K562 (cell line): ENCODE measurements at regions not wholly inside any gene's neighbourhood (a gene's known extent, or its start where the extent isn't known, plus 50 kb on each side); places are given as distances from the start of the nearest gene placed in this dataset.

Experiments used
- ADNP ChIP-seq: fragments of 200-800 bp; sonication (Bioruptor generic); IDR thresholded peaks from 2 replicates; pipeline ENCODE4 v1.6.1; 2016; ENCODE audit warnings: missing genetic modification characterization, missing compliant biosample characterization
- ATF7 ChIP-seq: fragments of 450-650 bp; IDR thresholded peaks from 2 replicates; pipeline ENCODE4 v1.7.1; 2014; ENCODE audit warnings: mild to moderate bottlenecking, moderate library complexity
- ELF1 ChIP-seq: fragments of 200-800 bp; sonication (Bioruptor generic); IDR thresholded peaks from 2 replicates; pipeline ENCODE4 v1.6.1; 2016; ENCODE audit warnings: missing genetic modification characterization, missing compliant biosample characterization
- FUS ChIP-seq: fragments of 200-400 bp; formaldehyde crosslinking; optimal IDR thresholded peaks from 2 replicates; pipeline ENCODE3; 2017; ENCODE audit warnings: low read depth, low read length
- GABPA ChIP-seq: fragments of 200-800 bp; sonication (Bioruptor generic); conservative IDR thresholded peaks from 2 replicates; pipeline ENCODE4 v1.6.1; 2016; ENCODE audit warnings: low read depth, missing genetic modification characterization, missing compliant biosample characterization
- HDAC2 ChIP-seq: fragments of 450-650 bp; IDR thresholded peaks from 2 replicates; pipeline ENCODE4 v1.6.1; 2016; ENCODE audit warnings: mild to moderate bottlenecking
- HDGF ChIP-seq: fragments of 450-650 bp; IDR thresholded peaks from 2 replicates; pipeline ENCODE4 v1.6.1; 2016
- HMG20B ChIP-seq: fragments of 250-450 bp; sonication (Bioruptor Pico); IDR thresholded peaks from 2 replicates; pipeline ENCODE4 v1.5.0; 2021; ENCODE audit warnings: mild to moderate bottlenecking
- JUND ChIP-seq, 2 experiments: IDR thresholded peaks; 2 replicates in 1 of 2; 3 replicates in 1 of 2; pipeline ENCODE4 v1.6.1; 2011; ENCODE audit warnings: borderline replicate concordance in 2 of 2, low read depth in 2 of 2, low read length in 2 of 2, improper control_type of control experiment in 1 of 2, missing biosample characterization in 1 of 2, missing genetic modification characterization in 1 of 2, missing genetic modification reagents in 1 of 2
- KDM4B ChIP-seq, 2 experiments: fragments of 450-650 bp in 1 of 2; sonication (generic) in 1 of 2; IDR thresholded peaks; 2 replicates each; pipeline ENCODE4 v1.6.1; 2016 to 2017; ENCODE audit warnings: borderline replicate concordance in 2 of 2, antibody characterized with exemption in 1 of 2, low read depth in 1 of 2, mild to moderate bottlenecking in 1 of 2
- MAFF ChIP-seq: IDR thresholded peaks from 2 replicates; pipeline ENCODE4 v1.6.1; 2012; ENCODE audit warnings: low read length, improper control_type of control experiment
- MCM5 ChIP-seq: fragments of 450-650 bp; IDR thresholded peaks from 2 replicates; pipeline ENCODE4 v1.6.1; 2016; ENCODE audit warnings: low read depth
- MEIS2 ChIP-seq: fragments of 450-650 bp; IDR thresholded peaks from 2 replicates; pipeline ENCODE4 v1.6.1; 2014; ENCODE audit warnings: mild to moderate bottlenecking; ENCODE audit not compliant: partially characterized antibody
- SP1 ChIP-seq: sonication (generic); formaldehyde crosslinking; IDR thresholded peaks from 2 replicates; pipeline ENCODE4 v1.8.1; 2022; ENCODE audit warnings: mild to moderate bottlenecking, missing genetic modification reagents
- SPI1 ChIP-seq: IDR thresholded peaks from 2 replicates; pipeline ENCODE4 v1.6.1; 2011; ENCODE audit warnings: low read depth, low read length, control low read depth, borderline replicate concordance
- TAF7 ChIP-seq: fragments of 450-650 bp; IDR thresholded peaks from 2 replicates; pipeline ENCODE4 v1.6.1; 2016; ENCODE audit warnings: missing genetic modification characterization, missing compliant biosample characterization
- THAP12 ChIP-seq: fragments of 250-450 bp; sonication (Bioruptor Pico); IDR thresholded peaks from 2 replicates; pipeline ENCODE4 v1.9.0; 2021; ENCODE audit warnings: mild to moderate bottlenecking, inconsistent platforms
- TRIM24 ChIP-seq, 2 experiments: fragments of 450-650 bp; IDR thresholded peaks; 2 replicates each; pipeline ENCODE4 v1.6.1; 2016
- XRCC4 ChIP-seq: IDR thresholded peaks from one replicate; pipeline ENCODE4 v1.6.1; 2011; ENCODE audit not compliant: insufficient read depth, insufficient read length; ENCODE audit errors: extremely low read depth
- ZBTB7A ChIP-seq: IDR thresholded peaks from 2 replicates; pipeline ENCODE4 v1.6.1; 2011; ENCODE audit warnings: low read depth, mild to moderate bottlenecking, low read length, moderate library complexity, borderline replicate concordance; ENCODE audit not compliant: control insufficient read depth
- ZNF121 ChIP-seq: sonication (generic); formaldehyde crosslinking; conservative IDR thresholded peaks from 2 replicates; pipeline ENCODE4 v1.8.0; 2022; ENCODE audit warnings: missing genetic modification reagents
- ZNF274 ChIP-seq: IDR thresholded peaks from 2 replicates; pipeline ENCODE4 v1.6.1; 2011; ENCODE audit warnings: low read depth, mild to moderate bottlenecking, low read length, moderate library complexity, borderline replicate concordance
- TF ChIP-seq, protein P1 (sequence below): fragments of 450-650 bp; IDR thresholded peaks from 2 replicates; pipeline ENCODE4 v1.6.1; 2017; ENCODE audit warnings: antibody characterized with exemption, mild to moderate bottlenecking

- TF ChIP-seq THAP12 (CRISPR knock-in tag) = no peak
- TF ChIP-seq ZBTB7A = no peak
- no peak for TF ChIP-seq ZNF274
- TF ChIP-seq HMG20B (CRISPR knock-in tag) = no peak
- 0 out of 2 replicates have a peak, but pooled peaks have one; percentile 56 for TF ChIP-seq ATF7
- TF ChIP-seq HDAC2 = no peak
- peak; percentile 86 for TF ChIP-seq MAFF
- no peak for TF ChIP-seq TRIM24 (IDR thresholded peaks at IDR 0.05)
- TF ChIP-seq, protein P1, sequence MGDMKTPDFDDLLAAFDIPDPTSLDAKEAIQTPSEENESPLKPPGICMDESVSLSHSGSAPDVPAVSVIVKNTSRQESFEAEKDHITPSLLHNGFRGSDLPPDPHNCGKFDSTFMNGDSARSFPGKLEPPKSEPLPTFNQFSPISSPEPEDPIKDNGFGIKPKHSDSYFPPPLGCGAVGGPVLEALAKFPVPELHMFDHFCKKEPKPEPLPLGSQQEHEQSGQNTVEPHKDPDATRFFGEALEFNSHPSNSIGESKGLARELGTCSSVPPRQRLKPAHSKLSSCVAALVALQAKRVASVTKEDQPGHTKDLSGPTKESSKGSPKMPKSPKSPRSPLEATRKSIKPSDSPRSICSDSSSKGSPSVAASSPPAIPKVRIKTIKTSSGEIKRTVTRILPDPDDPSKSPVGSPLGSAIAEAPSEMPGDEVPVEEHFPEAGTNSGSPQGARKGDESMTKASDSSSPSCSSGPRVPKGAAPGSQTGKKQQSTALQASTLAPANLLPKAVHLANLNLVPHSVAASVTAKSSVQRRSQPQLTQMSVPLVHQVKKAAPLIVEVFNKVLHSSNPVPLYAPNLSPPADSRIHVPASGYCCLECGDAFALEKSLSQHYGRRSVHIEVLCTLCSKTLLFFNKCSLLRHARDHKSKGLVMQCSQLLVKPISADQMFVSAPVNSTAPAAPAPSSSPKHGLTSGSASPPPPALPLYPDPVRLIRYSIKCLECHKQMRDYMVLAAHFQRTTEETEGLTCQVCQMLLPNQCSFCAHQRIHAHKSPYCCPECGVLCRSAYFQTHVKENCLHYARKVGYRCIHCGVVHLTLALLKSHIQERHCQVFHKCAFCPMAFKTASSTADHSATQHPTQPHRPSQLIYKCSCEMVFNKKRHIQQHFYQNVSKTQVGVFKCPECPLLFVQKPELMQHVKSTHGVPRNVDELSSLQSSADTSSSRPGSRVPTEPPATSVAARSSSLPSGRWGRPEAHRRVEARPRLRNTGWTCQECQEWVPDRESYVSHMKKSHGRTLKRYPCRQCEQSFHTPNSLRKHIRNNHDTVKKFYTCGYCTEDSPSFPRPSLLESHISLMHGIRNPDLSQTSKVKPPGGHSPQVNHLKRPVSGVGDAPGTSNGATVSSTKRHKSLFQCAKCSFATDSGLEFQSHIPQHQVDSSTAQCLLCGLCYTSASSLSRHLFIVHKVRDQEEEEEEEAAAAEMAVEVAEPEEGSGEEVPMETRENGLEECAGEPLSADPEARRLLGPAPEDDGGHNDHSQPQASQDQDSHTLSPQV = peak; percentile 58; the same call in 1 of the 2 replicates
- TF ChIP-seq SP1 (CRISPR knock-in tag) = no peak
- no peak for TF ChIP-seq ADNP (tag)
- no peak for TF ChIP-seq MEIS2
- TF ChIP-seq XRCC4 = no peak
- TF ChIP-seq JUND (IDR thresholded peaks at IDR 0.05; ENCODE audit: borderline replicate concordance, low read depth, low read length) = 0 out of 2 replicates have a peak, but pooled peaks have one; percentile 21
- TF ChIP-seq JUND (tag; IDR thresholded peaks at IDR 0.05; ENCODE audit: borderline replicate concordance, low read depth, low read length) = no peak; the same call in 2 of the 3 replicates
- no peak for TF ChIP-seq MCM5
- no peak for TF ChIP-seq TAF7
- no peak for TF ChIP-seq KDM4B (IDR thresholded peaks at IDR 0.05; ENCODE audit: borderline replicate concordance in 2 of 2, low read depth in 1 of 2)
- no peak for TF ChIP-seq SPI1
- TF ChIP-seq GABPA = 0 out of 2 replicates have a peak, but pooled peaks have one; percentile 14
- TF ChIP-seq ZNF121 (CRISPR knock-in tag) = no peak
- TF ChIP-seq FUS = no peak
- TF ChIP-seq HDGF = no peak
- TF ChIP-seq ELF1 = no peak
Measured at GRCh38 chr18:22110461-22110924, 58.9 kb upstream of the GATA6 start (continued).
